IPS-15b (cell line): ENCODE measurements at regions not wholly inside any gene's neighbourhood (a gene's known extent, or its start where the extent isn't known, plus 50 kb on each side); places are given as distances from the start of the nearest gene placed in this dataset.

Experiments used
- H3K27me3 ChIP-seq: one replicate; pipeline ENCODE4 v1.6.1; 2013; ENCODE audit warnings: low read length; ENCODE audit not compliant: control insufficient read depth, insufficient read depth
- H3K36me3 ChIP-seq: one replicate; pipeline ENCODE4 v1.6.1; 2013; ENCODE audit warnings: low read length; ENCODE audit not compliant: control insufficient read depth, insufficient read depth
- H3K4me1 ChIP-seq: one replicate; pipeline ENCODE4 v1.6.1; 2013; ENCODE audit warnings: mild to moderate bottlenecking, low read length; ENCODE audit not compliant: control insufficient read depth, insufficient read depth
- H3K4me3 ChIP-seq: one replicate; pipeline ENCODE4 v1.5.1; 2013; ENCODE audit warnings: low read depth, low read length
- H3K9ac ChIP-seq: one replicate; pipeline ENCODE4 v1.6.1; 2013; ENCODE audit warnings: low read depth, mild to moderate bottlenecking, low read length
- H3K9me3 ChIP-seq: one replicate; pipeline ENCODE4 v1.6.1; 2013; ENCODE audit warnings: mild to moderate bottlenecking, low read length; ENCODE audit not compliant: control insufficient read depth, insufficient read depth

DNA sequence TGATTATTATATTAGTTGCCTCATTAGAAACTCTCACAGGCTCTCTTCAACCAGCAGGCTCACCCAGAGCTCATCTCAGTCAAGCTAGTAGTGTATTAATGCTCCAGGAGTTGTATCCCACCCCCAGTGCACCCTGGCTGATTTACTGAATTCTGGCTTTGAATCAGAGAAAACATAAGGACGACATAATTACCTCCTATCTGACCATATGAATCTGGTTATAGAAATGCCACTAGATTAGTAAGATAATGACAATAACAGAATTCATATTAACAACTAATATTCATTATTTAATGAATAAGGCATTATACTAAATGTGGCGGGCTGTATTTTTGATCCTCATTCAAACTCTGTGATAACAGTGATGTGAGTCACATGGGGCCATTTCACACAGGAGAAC, 1066.7 kb downstream of the TTLL7 start:
- Histone ChIP-seq H3K27me3 (no peaks in the 10 kb centered on the region), H3K4me1 (no peaks in the 10 kb centered on the region), H3K4me3 (no peak overlapping the region), H3K36me3 (no peaks in the 10 kb centered on the region), H3K9ac (no peak overlapping the region), H3K9me3 (no peaks in the 10 kb centered on the region)

GRCh38 chr1:82931006-82931405, 1067.9 kb downstream of the TTLL7 start:
- Histone ChIP-seq H3K27me3 (no peaks in the 10 kb centered on the region), H3K4me1 (no peaks in the 10 kb centered on the region), H3K9me3 (no peaks in the 10 kb centered on the region), H3K4me3 (no peak overlapping the region), H3K36me3 (no peaks in the 10 kb centered on the region), H3K9ac (no peak overlapping the region)

DNA sequence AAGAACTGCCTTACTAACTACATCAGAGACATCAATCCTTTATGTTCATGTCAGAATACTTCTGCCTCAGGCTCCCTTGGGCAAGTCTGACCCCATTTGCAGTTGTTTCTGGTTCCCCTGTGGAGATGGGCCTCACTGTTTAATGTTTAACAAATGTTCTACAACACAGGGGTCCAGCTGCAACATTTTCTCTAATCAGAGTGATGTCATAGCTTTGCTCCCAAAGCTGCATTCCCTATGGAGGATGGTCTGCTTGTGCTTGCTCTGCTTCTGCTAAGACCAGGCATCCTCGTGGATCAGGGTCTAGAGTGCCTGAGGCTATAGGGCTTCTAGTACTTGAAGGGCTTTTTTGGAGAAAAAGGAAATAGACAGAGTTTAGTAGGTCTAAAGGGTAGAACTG, 1071.2 kb downstream of the TTLL7 start:
- Histone ChIP-seq H3K27me3 (no peaks in the 10 kb centered on the region), H3K36me3 (no peaks in the 10 kb centered on the region), H3K9me3 (no peaks in the 10 kb centered on the region), H3K9ac (no peak overlapping the region), H3K4me3 (no peak overlapping the region), H3K4me1 (no peaks in the 10 kb centered on the region)

DNA sequence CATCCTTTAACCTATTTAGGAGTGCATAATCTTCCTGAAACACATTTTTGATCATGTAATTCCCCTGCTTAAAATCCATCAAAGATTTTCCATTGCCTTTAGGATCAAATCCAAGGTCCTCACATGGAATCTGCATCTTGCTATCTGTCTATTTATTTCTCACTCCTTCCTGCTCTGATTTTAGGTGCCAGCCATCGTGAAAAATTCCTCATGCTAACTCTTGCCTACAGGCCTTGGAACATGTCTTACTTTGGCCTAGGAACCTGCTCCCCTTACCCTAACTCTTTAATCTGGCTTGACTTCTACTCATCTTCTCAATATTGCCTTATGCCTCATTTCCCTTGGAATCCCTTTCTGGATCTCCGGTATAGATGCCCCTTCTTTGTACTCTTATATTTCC, 1074.3 kb downstream of the TTLL7 start:
- Histone ChIP-seq H3K36me3 (no peaks in the 10 kb centered on the region), H3K4me3 (no peak overlapping the region), H3K9ac (no peak overlapping the region), H3K9me3 (no peaks in the 10 kb centered on the region), H3K4me1 (no peaks in the 10 kb centered on the region), H3K27me3 (no peaks in the 10 kb centered on the region)

GRCh38 chr1:82923931-82924330, 1075.0 kb downstream of the TTLL7 start:
- H3K9ac ChIP-seq, result no peak overlapping the region
- H3K9me3 ChIP-seq, result no peaks in the 10 kb centered on the region
- no peaks in the 10 kb centered on the region for H3K4me1 ChIP-seq
- H3K4me3 ChIP-seq, result no peak overlapping the region
- H3K27me3 ChIP-seq, result no peaks in the 10 kb centered on the region
- no peaks in the 10 kb centered on the region for H3K36me3 ChIP-seq

DNA sequence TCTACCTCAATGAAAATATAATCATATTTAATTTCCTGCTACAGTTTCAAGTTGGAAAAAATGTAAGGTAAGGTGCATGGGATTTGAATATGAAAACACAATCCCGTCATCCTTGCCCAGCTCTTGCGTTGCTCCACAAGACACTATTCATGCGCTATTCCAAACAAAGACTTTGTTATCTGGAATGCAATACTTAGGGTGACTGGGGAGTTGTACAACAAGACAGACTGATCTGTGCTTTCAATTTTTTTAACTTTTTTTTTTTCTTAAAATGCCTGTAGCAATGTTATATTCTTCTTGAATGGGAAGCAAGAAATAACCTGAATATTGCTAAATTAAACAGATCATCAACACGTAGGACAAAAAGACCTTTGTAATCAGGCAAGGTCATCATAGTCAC, 1077.2 kb downstream of the TTLL7 start:
- Histone ChIP-seq H3K9me3 (no peaks in the 10 kb centered on the region), H3K27me3 (no peaks in the 10 kb centered on the region), H3K4me3 (no peak overlapping the region), H3K4me1 (no peaks in the 10 kb centered on the region), H3K9ac (no peak overlapping the region), H3K36me3 (no peaks in the 10 kb centered on the region)

DNA sequence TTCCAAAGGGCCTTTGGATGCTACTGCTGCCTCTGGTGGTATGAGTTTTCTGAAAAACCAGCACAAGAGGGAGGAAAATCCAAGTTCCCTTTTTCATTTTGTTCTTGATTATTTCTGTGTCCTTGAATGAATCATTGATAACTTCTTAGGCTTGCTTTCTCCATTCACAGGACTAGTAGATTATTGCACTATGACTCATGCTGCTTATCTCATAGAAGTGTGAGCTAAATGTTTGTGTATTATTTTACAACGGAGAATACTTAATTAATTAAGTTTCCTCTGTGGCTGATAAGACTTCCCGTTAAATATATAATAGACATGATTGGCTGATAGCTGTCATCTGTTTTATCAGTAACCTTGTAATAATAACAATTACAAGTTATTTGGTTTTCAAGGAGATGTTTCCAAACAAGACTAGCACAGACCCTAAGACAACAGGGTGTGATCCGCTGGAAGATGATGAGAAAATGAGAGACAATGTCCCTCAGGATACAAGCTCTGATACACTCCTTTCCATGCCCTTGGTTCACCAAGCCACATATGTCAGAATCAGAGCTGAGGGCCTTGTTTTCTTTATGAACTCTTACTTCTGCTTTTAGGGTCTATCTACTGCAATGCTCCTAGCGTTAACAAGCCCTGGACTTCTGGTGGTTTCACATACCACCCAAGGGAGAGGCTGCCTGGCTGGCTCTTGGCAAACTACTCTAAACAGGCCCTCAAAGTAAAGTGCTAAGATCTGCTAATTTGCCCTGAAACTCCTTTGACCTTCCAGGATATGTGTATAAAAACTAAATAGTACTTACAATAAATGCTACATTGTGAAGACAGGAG, 1078.3 kb downstream of the TTLL7 start:
- no peaks in the 10 kb centered on the region for H3K36me3 ChIP-seq
- no peaks in the 10 kb centered on the region for H3K9me3 ChIP-seq
- no peaks in the 10 kb centered on the region for H3K4me1 ChIP-seq
- H3K4me3 ChIP-seq, result no peak overlapping the region
- H3K27me3 ChIP-seq, result no peaks in the 10 kb centered on the region
- no peak overlapping the region for H3K9ac ChIP-seq

GRCh38 chr1:82919837-82920236, 1079.1 kb downstream of the TTLL7 start:
- H3K4me3 ChIP-seq, result no peak overlapping the region
- no peaks in the 10 kb centered on the region for H3K27me3 ChIP-seq
- H3K9me3 ChIP-seq, result no peaks in the 10 kb centered on the region
- no peak overlapping the region for H3K9ac ChIP-seq
- no peaks in the 10 kb centered on the region for H3K36me3 ChIP-seq
- H3K4me1 ChIP-seq, result no peaks in the 10 kb centered on the region

- no peaks in the 10 kb centered on the region for H3K4me1 ChIP-seq
- H3K9me3 ChIP-seq, result no peaks in the 10 kb centered on the region
- no peaks in the 10 kb centered on the region for H3K36me3 ChIP-seq
- H3K4me3 ChIP-seq, result no peak overlapping the region
- no peaks in the 10 kb centered on the region for H3K27me3 ChIP-seq
- no peak overlapping the region for H3K9ac ChIP-seq
Observed at GRCh38 chr1:82907313-82907712, 1091.6 kb downstream of the TTLL7 start.

DNA sequence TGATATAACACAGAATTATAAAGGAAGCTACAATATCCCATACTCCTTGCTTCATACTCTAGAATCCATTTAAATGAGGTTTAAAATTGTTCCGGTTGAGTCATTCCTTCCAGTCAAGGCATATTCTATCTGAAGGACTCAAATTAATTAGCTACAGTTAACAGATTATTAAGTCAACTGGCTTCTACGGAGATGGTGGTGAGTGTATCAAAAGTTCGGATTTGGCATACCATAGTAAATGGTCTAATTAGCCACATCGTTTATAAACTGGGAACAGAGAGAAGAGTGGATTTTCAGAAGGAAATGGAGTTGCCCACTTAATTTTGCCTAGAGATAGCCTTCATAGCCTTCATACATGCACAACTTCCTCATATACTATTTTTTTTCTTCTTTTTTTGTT, 1095.3 kb downstream of the TTLL7 start:
- no peak overlapping the region for H3K9ac ChIP-seq
- no peak overlapping the region for H3K4me3 ChIP-seq
- no peaks in the 10 kb centered on the region for H3K4me1 ChIP-seq
- H3K27me3 ChIP-seq, result no peaks in the 10 kb centered on the region
- H3K9me3 ChIP-seq, result no peaks in the 10 kb centered on the region
- no peaks in the 10 kb centered on the region for H3K36me3 ChIP-seq

DNA sequence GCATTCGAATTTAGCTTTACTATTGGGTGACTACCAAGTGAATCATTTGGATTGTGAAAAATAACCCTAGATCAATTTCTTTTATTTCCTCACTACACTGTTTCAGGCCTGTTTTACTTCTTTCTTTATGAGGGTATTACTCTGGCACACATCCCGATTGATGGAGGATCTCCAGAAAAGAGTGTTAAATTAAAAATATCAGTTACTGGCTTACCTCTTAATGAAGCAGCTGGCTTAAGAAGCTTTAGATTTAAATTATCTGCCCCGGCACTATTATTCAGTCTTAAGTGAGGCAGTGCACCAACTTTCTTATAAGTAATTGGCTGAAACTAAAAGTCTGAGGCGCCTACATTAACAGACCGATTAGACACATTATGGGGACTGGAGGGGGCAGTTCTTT, 1097.4 kb downstream of the TTLL7 start:
- Histone ChIP-seq H3K4me1 (no peaks in the 10 kb centered on the region), H3K36me3 (no peaks in the 10 kb centered on the region), H3K9me3 (no peaks in the 10 kb centered on the region), H3K9ac (no peak overlapping the region), H3K4me3 (no peak overlapping the region), H3K27me3 (no peaks in the 10 kb centered on the region)

DNA sequence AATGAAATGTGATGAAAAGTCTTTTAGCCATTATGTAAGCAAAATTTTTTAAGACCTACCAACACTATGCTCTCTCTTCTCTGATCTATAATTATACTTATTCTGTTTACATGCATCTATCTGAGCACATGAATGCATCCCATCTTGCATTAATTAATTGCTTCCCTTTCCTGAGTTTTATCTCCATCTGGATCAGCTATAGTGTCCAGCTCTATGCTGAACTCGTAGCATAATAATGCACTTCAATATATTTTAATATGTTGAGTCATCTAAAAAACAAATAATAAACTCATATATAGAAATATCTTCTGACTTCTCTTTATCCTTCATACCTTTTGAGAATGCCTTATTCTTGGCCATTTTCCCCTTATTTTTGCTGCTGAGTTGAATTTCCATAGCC, 1097.8 kb downstream of the TTLL7 start:
- Histone ChIP-seq H3K9me3 (no peaks in the 10 kb centered on the region), H3K36me3 (no peaks in the 10 kb centered on the region), H3K27me3 (no peaks in the 10 kb centered on the region), H3K4me3 (no peak overlapping the region), H3K4me1 (no peaks in the 10 kb centered on the region), H3K9ac (no peak overlapping the region)
